GM18907 (cell line): ENCODE measurements at regions not wholly inside any gene's neighbourhood (a gene's known extent, or its start where the extent isn't known, plus 50 kb on each side); places are given as distances from the start of the nearest gene placed in this dataset.

Source experiments
- ATAC-seq: cut with Tn5 transposase; IDR thresholded peaks from one replicate; pipeline ENCODE4 v1.9.1; 2021; ENCODE audit warnings: mild to moderate bottlenecking, moderate library complexity; ENCODE audit not compliant: unreplicated experiment

GRCh38 chr4:121526509-121526908 lies 145.7 kb upstream of the QRFPR start:
- no peak for ATAC-seq

GRCh38 chr4:121519236-121519838 lies 138.5 kb upstream of the QRFPR start:
- ATAC-seq = no peak

DNA sequence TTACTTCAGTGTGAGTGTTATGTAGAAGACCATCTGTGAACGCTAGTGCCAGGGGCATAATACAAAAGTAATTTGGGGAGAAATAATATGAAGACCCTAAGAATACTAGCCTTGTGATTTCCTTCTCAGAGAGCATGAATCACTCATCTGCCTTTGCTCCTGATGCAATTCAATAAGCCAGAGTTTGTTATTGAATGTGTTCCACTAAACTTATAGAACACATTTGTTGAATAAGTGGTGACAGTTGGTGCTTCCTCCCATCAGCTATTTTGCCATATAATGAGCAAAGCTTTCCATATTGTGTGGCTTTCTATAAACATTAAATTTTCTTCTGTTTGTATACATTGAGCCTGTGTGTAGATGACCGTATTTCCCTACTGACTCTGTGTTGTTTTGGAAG lies 136.4 kb upstream of the QRFPR start:
- no peak for ATAC-seq

DNA sequence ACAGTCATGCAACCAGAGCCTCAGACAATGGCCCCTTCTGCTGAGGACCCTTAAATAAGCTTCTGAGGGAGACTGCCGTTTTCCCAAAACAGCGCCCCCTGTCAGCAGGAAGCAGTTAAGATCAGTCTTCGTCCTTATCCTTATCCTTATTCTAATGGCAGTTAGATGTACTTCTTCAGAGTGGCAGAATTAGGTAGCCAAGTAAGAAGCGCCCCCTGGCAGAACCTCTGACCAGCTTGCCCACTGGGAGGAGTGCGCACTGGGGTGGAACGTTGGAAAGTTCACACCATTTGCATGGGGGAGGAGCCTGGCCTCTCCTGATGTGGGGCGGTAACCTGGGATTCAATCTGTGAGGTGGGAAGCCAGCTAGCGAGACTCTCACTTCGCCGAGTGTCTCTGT lies 133.6 kb upstream of the QRFPR start:
- ATAC-seq = no peak

DNA sequence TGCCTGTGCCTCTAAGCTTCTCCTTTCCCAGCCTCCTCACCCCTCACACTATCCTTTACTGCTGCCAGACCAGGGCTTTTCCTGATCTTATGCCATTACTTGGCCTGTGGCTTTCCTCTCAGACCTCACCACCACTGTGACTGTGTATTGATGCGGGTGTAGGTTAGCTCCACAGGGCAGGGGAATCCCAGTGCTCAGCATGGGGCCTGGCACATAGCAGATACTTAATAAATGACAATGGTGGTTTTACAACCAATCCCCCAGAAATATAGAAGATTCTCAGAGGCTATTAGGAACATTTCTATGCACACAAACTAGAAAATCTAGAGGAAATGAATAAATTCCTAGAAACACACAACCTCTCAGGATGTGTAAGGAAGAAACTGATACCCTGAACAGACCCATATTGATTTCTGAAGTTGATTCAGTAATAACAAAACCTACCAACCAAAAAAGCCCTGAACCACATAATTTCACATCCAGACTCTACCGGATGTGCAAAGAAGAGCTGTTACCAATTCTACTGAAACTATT lies 129.6 kb upstream of the QRFPR start:
- peak; percentile 95 for ATAC-seq

DNA sequence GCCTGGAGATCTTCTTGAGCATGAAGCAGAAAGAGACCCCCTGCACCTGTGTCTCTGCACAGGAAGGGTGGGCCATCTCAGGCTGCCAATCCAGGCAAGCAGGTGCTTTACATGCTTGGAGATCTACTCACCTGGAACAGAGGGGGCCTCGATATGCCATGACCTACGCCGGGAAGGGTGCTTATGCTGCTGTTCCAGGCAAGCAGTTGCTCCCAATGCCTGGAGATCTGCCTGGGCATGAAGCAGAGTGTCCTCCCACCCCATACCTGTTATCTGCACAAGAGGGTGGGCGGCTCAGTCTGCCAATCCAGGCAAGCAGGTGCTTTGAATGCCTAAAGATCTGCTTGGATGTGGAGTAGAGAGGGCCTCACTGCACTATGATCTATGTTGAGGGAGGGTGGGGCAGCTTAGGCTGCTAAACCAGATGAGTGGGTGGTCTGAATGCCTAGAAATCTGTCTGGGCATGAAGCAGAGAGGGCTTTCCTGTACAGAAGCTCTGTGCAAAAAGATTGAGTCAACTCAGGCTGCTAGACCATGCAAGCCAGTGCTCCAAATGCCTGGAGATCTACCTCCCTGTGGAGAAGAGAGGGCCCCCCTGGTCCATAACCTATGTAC lies 104.5 kb upstream of the QRFPR start:
- no peak for ATAC-seq

DNA sequence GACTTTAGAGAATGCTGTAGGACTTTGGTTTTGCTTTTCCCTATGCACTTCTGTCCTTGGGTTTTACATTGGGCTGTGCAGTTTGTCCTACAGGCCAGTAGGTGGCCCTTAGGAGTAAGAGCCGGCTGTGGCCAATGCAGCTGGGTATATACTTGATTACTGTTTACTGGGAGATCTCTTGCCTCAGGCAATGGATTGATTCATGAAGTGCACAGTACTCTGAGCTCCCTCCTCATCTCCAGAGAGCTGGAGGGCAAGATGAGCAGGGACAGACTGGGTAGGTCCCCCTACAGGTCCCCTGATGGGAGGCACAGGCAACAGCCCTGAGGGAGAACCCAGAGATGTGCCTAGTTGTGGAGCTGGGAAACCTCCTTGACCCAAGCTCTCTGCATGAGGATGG lies 103.8 kb upstream of the QRFPR start:
- ATAC-seq = peak; percentile 95

DNA sequence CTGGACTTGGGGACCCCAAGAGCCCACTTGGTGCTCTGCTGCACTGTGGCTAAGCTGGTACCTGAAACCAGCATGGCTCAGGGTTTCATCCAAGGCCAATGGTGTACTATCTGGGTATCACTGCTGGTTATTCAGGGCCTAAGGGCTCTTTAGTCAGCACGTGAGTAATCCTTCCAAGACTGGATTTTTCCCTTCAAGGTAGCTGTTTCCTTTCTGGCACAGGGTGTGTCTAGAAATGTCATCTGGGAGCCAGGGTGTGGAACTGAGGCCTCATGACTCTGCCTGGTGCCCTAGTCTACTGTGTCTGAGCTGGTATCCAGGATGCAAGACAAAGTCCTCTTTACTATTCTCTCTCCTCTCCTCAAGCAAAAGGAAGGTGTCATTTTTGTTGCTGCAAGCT lies 99.0 kb upstream of the QRFPR start:
- no peak for ATAC-seq

GRCh38 chr4:121477480-121477879 lies 96.7 kb upstream of the QRFPR start:
- ATAC-seq = no peak

DNA sequence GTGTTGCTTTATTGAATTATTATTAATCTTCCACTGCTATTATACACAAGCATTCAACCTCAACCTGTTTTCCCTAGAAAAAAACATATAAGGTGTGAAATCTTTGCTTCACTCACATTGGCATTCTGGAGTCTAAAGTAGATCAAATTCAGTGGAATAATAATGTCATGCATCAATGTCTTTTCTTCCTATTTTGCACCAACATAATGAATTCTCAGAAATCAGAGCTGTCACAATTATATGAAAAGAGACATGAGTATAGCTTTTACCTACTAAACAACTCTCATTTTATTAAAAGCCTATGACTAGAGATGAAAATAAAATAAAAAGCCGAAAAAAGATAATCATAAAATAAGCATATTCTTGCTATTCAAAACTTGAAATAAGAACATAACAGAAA lies 96.3 kb upstream of the QRFPR start:
- no peak for ATAC-seq

GRCh38 chr4:121472937-121473721 lies 92.3 kb upstream of the QRFPR start:
- ATAC-seq = no peak

GRCh38 chr4:121464854-121465253 lies 84.0 kb upstream of the QRFPR start:
- peak; percentile 81 for ATAC-seq

GRCh38 chr4:121462660-121463261 lies 81.9 kb upstream of the QRFPR start:
- ATAC-seq = peak; percentile 90

DNA sequence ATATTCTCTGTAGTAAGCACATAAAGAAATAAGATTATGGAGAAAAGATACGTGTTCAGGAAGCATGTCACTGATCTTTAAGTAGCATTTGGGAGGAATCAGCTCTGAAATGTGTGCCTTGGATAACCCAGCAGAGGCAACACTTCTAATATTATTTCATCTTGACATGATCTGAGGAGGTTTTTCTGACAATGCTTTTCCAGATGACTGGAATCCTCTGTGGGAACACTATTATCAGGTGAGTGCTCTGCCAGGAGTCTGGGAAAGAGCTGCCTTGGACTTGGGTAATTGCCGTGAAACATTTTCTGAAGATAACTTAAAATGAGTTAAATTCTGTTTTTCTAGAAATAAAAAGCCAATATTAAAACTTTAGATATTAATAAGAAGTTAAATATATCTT lies 78.2 kb upstream of the QRFPR start:
- no peak for ATAC-seq

DNA sequence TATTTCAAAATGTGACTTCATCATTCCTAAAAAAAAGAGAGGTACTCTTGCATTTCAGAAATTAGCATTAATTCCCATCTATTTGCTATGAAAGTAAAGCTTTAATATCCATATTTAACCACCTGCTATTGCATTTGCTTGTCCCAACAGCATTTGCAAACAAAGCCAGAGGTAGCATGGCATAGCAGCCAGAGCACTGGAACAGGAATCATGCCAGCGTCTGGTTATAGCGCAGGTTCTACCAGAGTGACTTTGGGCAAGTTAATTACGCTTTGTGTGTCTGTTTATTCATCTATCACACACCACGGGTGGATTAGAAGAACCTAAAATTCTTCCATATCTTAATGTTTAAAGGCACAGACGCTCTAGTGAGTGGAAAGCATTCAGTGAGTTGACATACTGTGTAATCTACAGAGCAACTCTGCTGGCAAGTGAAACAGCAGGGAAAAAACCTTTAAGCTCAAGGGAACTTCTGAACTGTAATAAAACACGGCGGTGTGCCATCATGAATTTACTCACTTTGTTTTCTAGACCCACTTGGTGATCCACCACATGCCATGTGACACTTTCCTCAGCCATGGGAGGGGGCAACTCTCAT lies 76.6 kb upstream of the QRFPR start:
- no peak for ATAC-seq

DNA sequence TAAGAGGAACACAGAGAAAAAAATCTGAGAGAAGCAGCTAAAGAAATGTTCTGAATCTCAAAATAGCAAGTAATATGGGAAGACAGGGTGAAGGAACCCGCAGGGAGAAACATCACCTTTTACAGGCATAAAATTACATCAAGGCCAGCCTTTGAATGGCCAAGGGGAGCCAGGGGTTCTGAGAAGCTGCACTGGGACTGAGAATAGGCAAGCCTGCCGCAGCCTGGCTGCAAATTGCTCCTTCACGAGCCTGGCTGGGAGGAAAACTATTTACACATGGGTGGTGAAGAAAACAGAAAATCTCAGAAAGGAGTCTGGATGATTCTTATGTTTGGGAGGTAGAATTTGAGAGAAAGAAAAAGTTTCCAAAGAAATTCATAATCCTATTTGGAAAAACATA lies 74.5 kb upstream of the QRFPR start:
- no peak for ATAC-seq

DNA sequence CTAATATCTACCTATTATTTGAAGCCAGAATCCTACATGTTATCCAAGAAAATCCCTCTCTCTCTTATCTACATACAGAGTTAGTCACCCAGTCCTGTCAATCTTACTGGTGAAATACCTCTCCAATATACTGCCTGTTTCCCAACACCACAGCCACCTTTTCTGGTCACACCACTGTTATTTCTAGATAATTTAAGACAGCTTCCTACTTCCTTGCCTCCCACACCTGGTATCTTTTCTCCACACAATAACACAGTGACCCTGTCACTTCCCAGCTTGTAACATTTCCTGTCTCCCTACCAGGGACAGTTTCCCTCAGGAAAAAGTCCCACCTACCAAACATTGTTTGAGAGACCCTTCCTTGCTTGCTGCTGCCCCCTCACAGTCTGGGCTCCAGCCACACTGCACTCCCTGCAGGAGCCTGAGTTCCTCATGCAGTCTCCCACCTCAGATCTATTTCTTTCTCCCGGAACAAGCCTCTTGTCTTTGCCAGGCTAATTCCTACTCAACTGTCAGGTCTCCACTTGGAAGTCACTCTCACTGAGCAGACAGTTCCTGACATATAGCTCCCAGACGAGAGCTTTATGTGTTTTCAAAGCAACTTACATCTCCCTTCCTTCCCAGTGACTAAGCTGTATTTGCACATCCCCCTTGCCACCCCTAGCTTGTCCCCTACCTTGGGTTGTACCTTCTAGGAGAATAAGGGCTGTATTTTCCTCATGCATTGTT lies 73.6 kb upstream of the QRFPR start:
- ATAC-seq = no peak

GRCh38 chr4:121451310-121451709 lies 70.5 kb upstream of the QRFPR start:
- ATAC-seq = no peak

- ATAC-seq = no peak
These were observed 68.6 kb upstream of the QRFPR start for GRCh38 chr4:121449416-121449815.

DNA sequence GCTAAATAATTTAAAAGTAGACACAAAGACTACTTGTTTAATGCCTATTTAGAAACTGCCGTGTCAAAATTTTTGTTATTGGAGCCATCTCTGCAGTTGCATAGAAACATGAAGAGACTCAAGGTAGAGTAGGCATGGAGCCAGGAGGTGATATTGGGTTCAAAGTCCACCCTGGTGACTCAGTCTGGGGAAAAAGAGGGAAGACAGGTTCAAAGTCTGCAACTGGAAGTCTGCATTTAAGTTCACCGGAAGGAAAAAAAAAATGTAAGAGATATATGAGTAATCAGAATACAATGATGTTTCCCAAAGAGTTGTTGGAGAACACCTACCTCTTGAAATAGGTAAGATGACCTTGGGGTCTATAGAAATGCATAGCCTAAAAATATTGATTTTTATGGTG lies 67.4 kb upstream of the QRFPR start:
- no peak for ATAC-seq

- ATAC-seq = no peak
These were observed 58.9 kb upstream of the QRFPR start for GRCh38 chr4:121439669-121440068.
